GM10266 (cell line): ENCODE measurements at regions not wholly inside any gene's neighbourhood (a gene's known extent, or its start where the extent isn't known, plus 50 kb on each side); places are given as distances from the start of the nearest gene placed in this dataset.
"Not testable (repeated sequence)": the region's sequence is repeated elsewhere in the genome, so short reads cannot be mapped to it uniquely, and the experiment has no call there.

Source experiments
- DNase-seq: peaks from one replicate; pipeline ENCODE4 v3.0.0; 2012; ENCODE audit errors: extremely low spot score
- CTCF ChIP-seq: IDR thresholded peaks from 2 replicates; pipeline ENCODE4 v1.5.1; 2012; ENCODE audit warnings: mild to moderate bottlenecking, low read depth; ENCODE audit not compliant: control insufficient read depth, insufficient read depth; ENCODE audit errors: missing control alignments

DNA sequence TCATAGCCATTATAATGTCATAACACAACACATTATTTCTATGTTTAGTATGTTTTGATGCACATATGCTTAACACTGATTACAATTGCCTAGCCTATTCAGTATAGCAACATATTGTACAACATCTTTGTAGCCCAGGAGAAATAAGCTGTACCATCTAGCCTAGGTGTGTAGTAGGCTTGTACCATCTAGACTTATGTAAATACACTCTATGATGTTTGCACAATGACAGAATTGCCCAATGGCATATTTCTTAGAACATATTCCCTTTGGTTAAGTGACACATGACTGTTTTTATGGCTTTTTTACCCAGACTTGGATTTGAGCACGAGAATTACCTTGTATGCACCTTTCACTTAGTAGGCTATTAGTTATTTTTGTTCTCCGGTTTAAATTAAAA lies 64.5 kb upstream of the HIVEP1 start:
- DNase-seq, result no peak
- TF ChIP-seq CTCF, result no peak

GRCh38 chr6:11947063-11947462 lies 65.0 kb upstream of the HIVEP1 start:
- TF ChIP-seq CTCF, result no peak
- no peak for DNase-seq

DNA sequence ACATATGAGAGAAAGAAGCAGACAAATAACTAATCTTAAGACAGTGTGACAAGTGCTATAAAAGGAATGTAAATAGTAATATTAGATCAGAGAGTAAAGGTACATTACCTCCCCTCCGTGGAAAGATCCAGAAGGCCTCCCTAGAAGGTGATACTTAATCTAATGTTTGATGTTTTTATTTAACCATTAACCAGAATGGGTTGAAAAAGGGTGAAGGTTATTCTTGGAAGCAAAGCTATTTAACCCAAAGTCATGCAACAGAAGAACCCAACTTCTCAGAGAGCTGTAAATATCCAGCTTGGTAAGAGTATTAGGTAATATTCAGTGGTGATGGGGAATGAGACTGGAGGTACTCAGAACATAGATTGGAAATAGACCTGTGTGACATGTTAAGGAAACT lies 68.0 kb upstream of the HIVEP1 start:
- no peak for DNase-seq
- TF ChIP-seq CTCF, result no peak

GRCh38 chr6:11943060-11943459 lies 69.1 kb upstream of the HIVEP1 start:
- TF ChIP-seq CTCF, result no peak
- no peak for DNase-seq

DNA sequence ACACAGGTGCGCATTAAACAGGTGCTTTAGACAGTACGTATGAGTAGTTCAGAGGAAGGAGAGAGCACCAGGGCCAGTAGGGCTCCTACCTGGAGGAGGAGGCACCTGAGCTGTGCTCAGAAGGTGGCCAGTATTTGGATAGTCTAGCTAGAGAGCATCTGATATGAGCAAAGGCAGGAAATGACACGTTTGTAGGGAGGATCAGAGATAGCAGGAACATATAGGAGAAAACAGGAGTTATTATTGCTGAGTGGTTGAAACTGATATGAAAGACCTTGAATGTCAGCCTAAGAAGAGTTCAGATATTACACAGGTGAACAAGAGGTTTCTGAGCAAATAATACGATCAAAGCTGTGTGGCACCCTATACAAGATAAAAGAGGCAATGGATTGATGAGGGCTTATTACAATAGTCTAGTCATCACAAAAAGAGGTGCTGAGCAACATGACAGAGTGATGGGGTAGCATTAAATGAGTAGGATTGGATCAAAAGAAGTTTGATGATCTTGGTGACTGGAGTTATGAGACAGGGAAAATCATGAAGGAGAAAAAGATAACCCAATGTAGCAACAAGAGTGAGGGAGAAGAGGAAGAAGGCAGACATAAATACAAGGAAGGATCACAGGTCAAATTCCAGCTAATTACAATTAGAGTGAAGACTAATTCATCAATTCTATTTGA lies 69.8 kb upstream of the HIVEP1 start:
- no peak for TF ChIP-seq CTCF

GRCh38 chr6:11940532-11941166 lies 71.5 kb upstream of the HIVEP1 start:
- DNase-seq, result not testable (repeated sequence)

More for the DNA sequence above, 69.8 kb upstream of the HIVEP1 start:
- no peak for DNase-seq

DNA sequence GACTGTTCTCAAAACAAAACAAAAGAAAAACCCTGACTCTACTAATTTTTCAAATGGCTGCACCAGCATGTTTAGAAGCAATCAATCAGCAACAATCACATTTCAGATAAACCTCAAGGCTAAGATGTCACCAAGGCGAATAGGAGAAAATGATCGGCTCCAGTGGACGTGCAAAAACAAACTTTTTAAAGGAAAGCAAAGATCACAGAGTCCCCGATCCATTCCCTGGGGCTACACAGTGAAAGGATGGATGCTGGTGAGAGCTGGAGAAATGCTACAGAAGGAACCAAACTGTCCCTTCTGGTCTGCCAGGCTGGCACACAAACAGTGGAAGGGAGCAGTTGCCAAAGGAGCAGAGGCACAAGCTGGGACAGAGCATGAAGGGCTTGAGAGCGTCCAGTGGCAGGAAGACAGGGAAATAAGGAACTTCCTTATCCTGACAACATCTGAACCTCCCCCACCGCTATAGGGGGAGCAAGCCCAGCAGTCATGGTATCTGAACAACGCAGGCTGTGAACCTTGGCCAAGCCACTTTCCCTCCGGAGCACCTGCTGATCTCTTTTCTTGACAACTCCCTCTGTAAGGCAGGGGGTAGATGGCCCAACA lies 73.7 kb upstream of the HIVEP1 start:
- DNase-seq, result no peak
- no peak for TF ChIP-seq CTCF
